HL-60/S4 (cell line): ENCODE measurements at regions not wholly inside any gene's neighbourhood (a gene's known extent, or its start where the extent isn't known, plus 50 kb on each side); places are given as distances from the start of the nearest gene placed in this dataset.

ENCODE experiments used
- in situ Hi-C: fragments of 300-500 bp; cut with MboI; formaldehyde crosslinking; loops from 2 replicates; pipeline ENCODE4 v1.14.3; 2022; ENCODE audit warnings: low sequenced_read_pairs

DNA sequence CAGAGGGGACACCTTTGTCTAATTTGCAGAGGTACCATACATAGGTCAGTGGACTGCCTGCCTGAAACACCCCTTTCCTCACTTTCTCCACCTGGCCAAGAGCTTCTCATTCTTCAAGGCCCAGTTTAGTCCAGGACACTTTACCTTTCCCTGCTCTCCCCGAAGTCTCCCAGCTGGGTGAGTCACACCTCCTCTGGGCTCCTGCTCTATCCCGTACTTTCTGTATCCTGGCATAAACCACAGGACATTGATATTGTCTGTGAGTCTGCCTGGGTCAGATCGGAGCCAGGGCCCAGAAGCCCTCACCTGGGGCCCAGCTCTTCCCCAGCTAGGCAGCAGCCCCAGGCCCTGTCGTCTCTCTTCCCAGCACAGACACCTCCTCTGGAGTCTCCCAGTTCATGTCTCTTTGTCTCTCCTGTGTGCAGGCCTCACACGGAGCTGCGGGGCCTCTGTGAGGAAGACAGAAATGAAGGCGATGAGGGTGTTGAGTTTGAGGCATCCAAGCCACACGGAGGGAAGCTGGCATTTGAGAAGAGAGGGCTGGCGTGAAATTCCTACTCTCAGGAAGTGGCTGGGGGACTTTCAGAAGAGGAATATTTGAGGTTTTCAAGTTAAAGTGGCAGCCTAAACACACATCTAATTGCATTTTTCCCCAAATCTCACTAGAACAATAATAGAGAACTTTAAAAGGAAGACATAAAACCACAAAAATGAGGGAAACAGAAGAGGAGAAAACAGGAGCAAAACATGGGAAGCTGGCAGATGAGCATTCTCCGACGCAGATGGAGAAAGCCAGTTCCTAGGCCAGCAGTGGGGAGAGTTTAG, 79.6 kb upstream of the LAPTM4A start:
- in situ Hi-C loops: no loop called here

DNA sequence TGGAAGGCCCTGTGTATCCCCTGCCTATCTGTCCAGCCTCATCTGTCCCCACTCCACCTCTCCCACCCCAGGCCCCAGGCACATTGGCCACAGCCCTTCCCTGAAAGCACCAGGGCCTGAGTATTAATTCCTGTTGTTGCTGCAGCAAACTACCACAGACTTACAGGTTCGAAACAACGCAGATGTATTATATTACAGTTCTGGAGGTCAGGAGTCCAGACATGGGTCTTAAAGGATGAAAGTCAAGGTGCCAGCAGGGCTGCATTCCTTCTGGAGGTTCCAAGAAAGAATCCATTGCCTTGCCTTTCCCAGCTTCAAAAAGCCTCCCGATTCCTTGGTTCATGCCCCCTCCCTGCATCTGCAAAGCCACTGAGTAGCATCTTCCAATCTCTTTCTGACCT, 78.7 kb upstream of the LAPTM4A start:
- in situ Hi-C loops: no loop called here

DNA sequence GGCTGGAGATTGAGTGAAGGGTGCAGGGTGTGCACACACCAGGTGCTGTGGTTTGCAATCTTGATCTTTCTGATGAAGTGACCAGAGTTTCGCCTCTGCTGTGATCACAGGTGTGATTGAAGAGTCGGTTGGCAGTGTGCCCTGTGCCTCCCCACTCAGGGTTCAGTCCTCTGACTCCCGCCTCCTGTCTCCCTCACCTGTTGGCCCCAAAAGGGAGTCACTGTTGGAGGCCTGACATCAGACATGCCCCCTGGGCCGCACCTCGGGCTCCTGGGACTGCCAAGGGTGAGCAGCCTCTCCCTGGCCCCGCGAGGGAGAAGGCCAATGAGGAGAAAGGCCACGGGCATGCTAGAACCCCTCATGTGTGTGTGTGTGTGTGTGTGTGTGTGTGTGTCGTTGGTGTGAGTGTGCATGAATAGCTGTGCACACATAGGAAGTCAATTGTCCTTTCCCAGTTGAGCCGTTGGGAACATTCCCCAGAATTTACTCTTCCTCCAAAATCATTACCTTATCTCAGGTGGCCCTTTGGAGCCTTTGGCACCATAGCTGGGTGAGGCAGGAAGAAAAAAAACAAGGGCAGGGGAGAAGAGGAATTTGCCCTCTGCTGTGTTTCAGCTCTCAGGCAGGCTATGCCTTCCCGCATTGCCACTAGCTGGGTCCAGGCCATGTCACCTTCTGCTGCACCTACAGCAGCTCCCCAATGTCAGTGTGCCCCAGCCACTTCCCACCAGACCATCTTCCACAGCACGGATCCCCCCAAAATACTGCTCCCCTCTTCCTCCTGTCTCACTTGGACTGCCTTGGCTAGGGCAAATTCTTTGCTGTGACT, 78.1 kb upstream of the LAPTM4A start:
- in situ Hi-C loops: no loop called here

DNA sequence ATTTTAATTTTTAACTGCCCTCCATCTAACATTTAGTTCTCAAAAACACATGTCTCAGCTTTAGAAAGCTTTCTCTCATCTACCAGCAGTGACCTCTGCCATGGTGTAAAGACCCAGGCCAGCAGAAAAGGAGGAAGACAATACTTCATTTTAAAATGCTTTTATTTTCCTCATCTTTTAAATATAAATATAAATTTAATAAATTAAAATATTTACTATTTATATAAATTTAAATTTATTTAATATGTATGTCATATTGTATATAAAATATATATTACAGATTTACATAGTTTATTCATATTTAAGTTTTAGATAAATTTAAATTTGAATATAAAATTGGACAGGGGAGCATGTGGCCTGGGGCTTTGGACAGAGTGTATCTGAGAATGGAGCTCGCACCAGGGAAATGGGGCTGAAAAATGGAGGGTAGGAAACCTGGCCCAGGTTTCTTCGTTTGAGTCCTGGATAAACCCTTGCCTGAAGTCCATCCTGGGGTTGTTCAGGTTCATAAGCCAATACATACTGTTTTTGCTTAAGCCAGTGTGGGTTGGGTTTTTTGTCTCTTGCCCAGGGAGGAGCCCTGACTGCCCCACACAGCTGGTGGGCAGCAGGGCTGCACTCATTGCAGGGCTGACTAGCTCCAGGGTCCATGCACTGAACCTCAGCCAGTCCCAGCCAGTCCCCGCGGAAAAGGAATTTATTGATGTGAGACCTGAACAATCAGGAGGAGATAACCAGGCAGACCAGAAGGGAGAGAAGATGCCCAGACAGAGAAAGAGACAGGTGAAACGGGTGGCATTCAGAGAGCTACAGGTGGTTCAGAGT, 77.3 kb upstream of the LAPTM4A start:
- in situ Hi-C loops: no loop called here

DNA sequence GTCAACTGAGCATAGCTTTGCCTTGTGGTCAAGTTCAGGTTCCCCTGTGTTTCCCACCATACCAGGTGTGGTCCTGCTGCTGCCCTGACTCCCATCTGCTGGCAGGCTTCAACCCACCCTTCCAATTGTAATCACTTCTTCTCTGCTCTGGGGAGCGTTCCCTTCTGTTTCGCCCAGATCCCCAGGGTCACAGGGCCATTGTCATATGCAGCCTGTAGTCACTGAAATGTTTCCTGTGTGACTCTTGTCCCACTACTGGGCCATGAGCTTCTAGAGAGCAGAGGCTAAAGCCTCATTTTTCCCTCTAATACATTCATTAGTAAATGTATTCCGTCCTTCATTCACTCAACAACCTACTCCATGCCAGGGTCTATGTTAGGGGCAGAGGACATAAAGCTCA, 75.0 kb upstream of the LAPTM4A start:
- in situ Hi-C loops: no loop called here

DNA sequence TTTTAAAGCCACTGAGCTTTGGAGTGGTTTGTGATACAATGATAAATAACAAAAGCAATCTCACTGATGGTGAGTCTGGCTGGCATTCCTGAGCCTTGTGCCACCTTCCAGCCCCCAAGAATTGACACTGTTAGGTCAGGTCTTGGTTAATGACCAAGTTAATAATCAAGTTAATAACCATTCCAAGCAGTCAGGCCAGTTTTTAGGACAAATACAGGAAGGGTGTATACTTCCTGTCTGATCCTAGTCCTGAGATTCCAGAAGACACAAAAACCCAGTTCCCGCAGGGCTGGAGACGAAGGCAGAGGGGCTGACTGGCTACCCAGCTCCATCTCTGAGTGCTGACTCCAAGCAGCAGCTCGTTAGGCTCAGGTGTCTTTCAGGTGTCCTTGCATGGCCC, 74.6 kb upstream of the LAPTM4A start:
- in situ Hi-C loops: no loop called here

DNA sequence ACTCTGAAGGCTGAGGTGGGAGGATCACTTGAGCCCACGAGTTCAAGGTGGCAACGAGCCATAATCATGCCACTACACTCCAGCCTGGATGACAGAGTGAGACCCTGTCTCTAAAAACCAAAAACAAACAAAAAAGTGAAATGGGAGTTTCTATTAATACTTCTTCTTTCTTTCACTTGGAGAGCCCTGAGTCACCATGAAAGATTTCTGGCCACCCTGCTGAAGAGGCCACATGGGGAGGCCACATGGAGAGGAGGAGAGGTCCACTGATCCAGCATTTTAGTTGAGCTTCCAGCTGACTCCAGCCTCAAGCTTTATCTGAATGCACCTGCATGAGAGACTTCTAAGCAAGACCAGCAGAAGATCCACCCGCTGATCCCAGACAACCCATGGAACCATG, 74.2 kb upstream of the LAPTM4A start:
- in situ Hi-C loops: no loop called here

DNA sequence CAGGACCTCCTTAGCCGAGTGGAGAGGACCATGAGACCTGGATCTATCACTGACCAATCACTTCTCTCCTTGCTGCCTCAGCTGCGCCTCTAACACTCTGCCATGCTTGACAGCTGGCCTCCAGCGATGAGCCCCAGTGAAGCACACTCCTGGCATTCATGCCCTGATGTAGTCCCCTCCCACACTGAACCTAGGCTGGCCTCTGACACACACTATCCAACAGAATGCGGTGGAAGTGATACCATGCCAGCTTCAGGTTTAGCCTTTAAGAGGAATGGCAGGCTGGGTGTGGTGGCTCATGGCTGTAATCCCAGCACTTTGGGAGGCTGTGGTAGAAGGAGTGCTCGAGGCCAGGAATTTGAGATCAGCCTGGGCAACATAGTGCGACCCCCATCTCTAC, 73.7 kb upstream of the LAPTM4A start:
- in situ Hi-C loops: no loop called here

DNA sequence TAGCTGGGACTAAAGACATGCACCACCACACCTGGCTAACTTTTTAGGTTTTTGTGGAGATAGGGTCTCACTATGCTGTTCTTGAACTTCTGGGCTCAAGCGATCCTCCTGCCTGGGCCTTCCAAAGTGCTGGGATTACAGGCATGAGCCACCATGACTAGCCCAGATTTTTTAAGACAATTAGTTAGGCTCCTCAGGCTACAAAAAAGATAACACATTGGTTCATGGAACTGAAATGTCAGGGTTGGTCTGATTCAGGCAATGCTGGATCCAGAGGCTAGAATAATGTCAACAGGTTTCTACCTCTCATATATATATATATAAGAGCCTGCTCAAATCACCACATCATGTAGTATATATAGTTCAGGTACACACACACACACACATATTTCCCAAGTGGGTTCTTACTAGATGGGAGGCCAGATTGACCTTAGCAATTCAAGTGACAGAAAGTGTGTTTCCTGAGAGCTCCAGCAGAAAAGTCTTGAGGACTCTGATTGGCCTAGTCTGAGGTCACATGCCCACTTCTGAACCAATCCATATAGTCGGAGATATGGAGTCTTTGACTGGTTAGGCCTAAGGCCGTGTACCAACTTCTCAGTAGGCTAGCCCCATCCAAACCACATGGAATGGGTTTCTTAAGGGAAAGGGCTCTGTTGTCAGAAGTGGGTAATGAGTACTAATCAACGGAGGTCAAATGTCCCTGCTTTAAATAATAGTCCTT, 72.6 kb upstream of the LAPTM4A start:
- in situ Hi-C loops: loop anchor here (25.0 kb wide), 1 partner anchor 513 kb away; no protein-coding TSS in a partner anchor

DNA sequence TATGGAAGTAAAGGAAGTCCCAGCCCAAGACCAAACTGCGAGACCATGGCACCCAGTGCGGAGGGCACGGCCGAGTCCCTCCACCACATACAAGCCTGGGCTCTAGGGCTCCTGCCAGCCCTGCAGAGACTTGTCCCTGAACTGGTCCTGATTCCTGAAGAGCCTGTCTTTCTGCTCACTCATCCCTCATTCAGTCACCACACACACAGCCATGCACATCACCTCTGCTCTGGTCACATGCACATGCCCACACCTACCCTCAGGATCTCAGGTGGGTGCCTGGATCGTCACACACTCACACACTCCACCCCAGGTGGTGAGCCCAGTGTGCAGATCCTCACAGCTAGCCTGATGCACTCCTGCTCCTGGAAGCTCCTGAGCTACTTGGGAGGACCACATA, 71.4 kb upstream of the LAPTM4A start:
- in situ Hi-C loops: loop anchor here (25.0 kb wide), 1 partner anchor 514 kb away; no protein-coding TSS in a partner anchor

DNA sequence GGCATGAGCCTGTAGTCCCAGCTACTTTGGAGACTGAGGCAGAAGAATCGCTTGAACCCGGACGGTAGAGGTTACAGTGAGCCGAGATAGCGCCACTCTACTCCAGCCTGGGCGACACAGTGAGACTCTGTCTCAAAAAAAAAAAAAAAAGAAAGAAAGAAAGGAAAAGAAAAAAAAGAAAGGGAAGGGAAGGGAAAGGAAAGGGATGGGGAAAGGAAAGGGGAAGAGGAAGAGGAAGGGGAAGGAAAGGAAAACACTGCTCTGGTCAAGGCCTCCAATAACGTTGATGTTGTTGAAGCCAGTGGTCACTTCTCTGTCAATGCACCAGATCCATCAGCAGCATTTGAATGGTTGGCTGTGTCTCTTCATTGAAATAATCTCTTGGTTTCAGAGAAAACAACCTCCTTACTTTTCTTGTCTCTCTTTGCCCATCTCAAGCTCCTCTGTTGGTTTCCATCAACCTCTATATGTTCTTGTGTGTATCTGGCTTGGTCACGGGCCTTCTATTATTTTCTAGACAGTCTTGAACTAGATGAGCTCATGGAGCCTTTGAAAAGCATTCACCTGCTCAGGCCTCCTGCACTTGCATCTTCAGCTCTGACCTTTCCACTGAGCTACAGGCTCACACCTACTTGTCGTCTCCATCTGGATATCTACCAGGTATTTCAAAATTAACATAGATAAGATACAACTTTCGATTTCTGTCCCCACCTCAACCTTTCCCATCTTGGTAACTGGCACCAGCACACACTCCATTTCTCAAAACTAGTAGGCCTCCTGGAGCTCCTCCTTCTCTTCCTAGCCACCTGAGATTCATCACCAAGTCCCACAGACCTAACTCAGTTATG, 69.4 kb upstream of the LAPTM4A start:
- in situ Hi-C loops: loop anchor here (25.0 kb wide), 1 partner anchor 517 kb away; no protein-coding TSS in a partner anchor

DNA sequence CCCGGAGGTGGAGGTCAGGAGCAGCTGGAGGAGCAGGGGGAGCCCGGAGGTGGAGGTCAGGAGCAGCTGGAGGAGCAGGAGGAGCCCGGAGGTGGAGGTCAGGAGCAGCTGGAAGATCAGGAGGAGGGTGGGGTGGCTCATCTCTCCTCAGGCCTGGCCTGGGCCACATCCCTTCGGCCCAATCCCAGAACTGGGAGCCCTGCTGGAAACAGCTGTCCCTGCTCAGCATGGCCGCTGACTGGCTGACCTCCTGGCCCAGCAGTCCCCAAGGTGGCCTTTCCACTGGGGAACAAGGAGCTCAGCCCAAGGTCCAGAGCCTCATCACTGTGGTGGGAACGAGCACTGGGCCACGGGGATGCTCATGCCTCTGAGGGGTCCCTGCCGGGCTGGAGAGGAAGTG, 66.6 kb upstream of the LAPTM4A start:
- in situ Hi-C loops: loop anchor here (25.0 kb wide), 1 partner anchor 519 kb away; no protein-coding TSS in a partner anchor

DNA sequence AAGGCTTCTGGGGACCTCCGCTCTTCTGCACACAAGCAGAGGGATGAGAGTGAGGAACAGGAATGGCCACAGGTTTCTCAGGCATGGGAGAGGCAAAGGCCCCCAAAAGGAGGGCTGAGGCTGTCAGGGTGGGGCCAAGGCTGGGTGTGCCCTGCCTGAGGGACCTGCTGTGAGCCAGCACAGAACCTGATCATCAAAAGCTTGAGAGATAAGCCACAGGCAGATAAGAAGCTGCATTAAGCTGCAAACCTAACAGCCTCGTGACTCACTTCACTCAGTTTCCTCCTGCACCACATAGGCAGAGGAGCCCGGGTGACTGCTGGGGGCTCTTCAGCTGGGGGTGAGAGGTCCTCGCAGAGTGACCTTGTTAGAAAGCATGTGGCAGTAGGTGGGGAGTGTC, 64.5 kb upstream of the LAPTM4A start:
- in situ Hi-C loops: loop anchor here (25.0 kb wide), 1 partner anchor 521 kb away; no protein-coding TSS in a partner anchor

DNA sequence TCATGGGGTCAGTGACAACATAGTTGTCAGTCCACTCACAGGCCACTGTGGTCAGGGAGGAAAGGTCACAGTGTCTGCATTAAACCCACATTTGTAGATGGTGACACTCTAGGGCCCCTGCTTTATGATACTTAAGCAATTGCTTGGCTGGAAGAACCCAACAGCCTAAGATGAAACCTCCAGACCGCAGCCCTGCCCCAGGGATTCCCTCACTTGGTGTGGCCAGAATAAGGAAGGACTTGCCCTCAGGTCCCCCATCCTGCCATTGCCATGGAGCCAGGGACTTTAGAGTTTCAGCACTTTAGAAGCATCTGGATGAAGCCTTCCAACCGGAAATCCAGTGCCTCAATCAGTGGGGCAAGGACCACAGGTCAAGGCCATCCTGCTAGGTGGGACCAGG, 63.9 kb upstream of the LAPTM4A start:
- in situ Hi-C loops: loop anchor here (25.0 kb wide), 1 partner anchor 522 kb away; no protein-coding TSS in a partner anchor

DNA sequence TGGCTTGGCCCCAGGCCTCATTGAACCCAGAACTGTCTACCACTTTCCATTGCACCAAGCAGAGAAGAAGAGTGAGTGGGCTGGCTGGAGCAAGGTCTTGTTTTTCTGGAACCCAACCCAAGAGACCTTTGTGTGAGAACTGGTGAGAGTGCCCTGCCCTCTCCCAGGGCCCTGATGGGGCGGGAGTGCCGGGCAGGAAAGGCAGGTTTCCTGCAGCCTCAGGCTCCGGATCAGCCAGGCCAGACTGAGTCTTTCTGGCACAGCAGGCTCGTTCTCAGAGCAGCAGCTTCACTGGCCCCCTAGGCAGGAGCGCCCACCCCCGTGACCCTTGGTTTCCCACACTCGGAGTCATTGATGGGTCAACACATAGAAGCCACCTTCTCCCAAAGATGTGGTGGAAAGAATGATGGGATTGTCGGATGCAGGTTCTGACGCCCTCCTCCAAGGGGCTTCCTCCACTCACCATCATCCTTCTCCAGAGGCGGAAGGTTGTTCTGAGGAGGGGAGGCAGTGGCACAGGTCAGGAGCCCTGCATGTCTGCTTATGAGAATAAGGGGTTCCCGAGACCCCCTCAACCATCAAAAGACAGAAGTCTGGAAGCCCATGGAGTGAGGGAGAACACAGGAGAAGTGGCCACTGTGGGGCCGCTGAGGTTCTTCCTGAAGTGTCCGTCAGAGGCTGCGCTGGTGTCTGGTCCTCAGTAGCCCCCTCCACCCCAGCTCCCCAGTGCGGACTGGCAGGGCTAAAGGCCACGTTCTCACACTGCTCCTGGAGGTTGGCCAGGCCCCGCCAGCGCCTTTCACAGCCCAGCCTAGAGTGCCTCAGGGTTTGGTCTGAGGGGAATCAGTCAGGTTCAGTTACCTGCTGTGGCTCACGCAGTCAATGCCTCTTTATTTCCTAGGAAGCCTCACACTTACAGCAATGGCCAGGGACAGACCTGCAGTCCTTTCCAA, 62.8 kb upstream of the LAPTM4A start:
- in situ Hi-C loops: loop anchor here (25.0 kb wide), 1 partner anchor 523 kb away; no protein-coding TSS in a partner anchor

DNA sequence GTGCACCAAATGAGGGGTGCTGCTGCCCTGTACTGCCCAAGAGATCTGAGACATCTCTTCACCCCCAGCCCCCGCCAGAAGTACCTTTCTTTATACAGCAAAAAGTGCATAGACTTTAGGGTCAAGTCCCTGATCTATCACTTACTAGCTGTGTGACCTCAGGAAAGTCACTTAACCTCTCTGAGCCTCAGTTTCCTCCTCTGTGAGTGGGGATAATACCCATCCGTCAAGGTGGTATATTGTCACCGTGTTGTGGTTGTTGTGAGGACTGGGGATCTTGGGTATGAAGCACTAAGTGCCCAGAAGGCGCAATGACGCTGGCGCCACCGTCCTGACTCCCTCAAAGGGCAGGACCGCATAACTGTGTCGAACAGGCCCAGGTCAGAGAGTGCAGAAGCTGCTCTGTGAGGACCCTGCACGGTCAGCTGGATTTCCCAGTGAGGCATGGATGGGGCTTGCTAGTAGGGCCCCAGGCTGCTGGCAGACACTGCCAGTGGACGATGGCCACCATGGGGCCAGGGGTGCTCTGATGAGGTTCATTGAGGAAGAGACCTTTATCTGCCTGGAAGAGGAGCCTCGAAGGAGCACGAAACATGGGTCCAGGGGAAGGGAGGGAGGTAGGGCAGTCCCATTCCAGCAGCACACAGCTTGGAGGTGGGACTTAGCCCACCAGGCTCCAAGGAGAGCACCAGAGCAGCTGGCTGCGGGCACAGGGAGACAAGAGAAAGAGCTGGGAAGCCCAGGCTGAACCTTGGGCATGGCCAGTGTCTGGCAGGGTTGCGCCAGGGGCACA, 61.8 kb upstream of the LAPTM4A start:
- in situ Hi-C loops: loop anchor here (25.0 kb wide), 1 partner anchor 524 kb away; no protein-coding TSS in a partner anchor

DNA sequence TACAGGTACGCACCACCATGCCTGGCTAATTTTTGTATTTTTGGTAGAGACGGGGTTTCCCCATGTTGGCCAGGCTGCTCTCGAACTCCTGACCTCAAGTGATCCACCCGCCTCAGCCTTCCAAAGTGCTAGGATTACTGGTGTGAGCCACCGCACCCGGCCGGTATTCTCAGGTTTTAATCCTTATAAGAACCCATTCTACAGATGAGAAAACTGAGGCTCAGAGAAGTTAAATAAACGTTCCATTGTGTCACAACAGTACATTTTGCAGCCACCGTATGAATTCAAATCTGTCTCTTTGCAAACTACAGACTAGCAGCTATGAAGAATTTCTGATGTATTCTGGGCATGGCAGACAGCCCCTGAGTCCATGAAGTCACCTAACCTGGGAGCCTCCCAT, 60.9 kb upstream of the LAPTM4A start:
- in situ Hi-C loops: loop anchor here (25.0 kb wide), 1 partner anchor 525 kb away; no protein-coding TSS in a partner anchor
